ENCODE measurements at regions not wholly inside any gene's neighbourhood (a gene's known extent, or its start where the extent isn't known, plus 50 kb on each side); places are given as distances from the start of the nearest gene placed in this dataset.
"Not testable (repeated sequence)": the region's sequence is repeated elsewhere in the genome, so short reads cannot be mapped to it uniquely, and the experiment has no call there.

DNA sequence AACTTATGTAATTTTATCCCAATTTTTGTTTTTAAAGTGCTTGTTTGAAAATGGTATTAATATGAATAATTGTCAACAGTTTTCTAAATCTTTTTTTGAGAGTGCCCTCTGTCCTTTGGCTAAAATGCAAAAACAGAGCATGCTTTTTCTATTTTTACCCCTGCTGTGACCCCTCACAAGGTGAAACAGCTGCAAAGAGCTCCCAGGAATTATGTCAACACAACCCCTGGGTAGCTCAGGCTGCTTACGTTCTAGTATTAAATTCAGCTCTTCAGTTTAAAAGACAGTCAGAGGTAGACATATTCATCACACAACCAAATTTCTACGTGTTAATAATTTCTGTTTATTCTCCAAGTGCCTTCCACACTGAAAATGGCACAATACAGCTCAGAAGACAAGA is 367.5 kb downstream of the PRDM5 start:
- TF ChIP-seq, protein P1, sequence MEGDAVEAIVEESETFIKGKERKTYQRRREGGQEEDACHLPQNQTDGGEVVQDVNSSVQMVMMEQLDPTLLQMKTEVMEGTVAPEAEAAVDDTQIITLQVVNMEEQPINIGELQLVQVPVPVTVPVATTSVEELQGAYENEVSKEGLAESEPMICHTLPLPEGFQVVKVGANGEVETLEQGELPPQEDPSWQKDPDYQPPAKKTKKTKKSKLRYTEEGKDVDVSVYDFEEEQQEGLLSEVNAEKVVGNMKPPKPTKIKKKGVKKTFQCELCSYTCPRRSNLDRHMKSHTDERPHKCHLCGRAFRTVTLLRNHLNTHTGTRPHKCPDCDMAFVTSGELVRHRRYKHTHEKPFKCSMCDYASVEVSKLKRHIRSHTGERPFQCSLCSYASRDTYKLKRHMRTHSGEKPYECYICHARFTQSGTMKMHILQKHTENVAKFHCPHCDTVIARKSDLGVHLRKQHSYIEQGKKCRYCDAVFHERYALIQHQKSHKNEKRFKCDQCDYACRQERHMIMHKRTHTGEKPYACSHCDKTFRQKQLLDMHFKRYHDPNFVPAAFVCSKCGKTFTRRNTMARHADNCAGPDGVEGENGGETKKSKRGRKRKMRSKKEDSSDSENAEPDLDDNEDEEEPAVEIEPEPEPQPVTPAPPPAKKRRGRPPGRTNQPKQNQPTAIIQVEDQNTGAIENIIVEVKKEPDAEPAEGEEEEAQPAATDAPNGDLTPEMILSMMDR (IDR thresholded peaks at IDR 0.05; ENCODE audit: low read depth, low read length, missing control alignments): no peak
- H3K4me3 ChIP-seq (replicated peaks; ENCODE audit: low read depth, low read length): no peak overlapping the region

DNA sequence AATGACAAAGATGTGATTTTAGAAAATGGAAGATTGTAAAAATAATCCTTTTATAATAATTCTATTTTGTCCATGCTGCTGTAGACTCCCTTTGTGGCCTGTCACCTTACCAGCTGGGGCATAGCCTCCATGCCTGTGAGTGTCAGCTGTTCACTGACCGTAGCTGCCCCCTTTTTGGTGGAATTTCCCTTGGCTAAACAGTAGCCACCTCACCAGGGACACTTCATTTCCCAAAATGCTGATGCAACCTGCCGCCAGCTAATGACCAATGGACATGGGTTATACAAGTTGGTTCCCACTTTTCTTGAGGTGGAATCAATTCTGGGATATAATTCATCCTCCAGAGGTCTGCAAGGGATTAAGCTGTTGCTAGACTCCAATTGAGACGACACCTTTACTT is 368.4 kb downstream of the PRDM5 start:
- DNase-seq (ENCODE audit: extremely low read depth, low read depth): no peak
- H3K4me3 ChIP-seq (replicated peaks; ENCODE audit: low read depth, low read length): no peak overlapping the region
- TF ChIP-seq, protein P1 (IDR thresholded peaks at IDR 0.05; ENCODE audit: low read depth, low read length, missing control alignments): no peak

More for the DNA sequence above, 367.5 kb downstream of the PRDM5 start:
- no peak for DNase-seq (ENCODE audit: extremely low read depth, low read depth)

DNA sequence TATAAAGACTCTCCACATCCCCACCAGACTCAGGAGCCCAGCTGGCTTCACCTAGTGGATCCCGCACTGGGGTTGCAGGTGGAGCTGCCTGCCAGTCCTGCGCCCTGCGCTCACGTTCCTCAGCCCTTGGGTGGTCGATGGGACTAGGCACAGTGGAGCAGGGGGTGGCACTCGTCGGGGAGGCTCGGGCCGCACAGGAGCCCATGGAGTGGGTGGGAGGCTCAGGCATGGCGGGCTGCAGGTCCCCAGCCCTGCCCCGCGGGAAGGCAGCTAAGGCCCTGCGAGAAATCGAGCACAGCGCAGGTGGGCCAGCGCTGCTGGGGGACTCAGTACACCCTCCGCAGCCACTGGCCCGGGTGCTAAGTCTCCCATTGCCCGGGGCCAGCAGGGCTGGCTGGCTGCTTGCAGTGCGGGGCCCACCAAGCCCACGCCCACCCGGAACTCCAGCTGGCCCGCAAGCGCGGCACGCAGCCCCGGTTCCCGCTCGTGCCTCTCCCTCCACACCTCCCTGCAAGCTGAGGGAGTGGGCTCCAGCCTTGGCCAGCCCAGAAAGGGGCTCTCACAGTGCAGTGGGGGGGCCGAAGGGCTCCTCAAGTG is 371.8 kb downstream of the PRDM5 start:
- H3K4me3 ChIP-seq (replicated peaks; ENCODE audit: low read depth, low read length): not testable (repeated sequence)

DNA sequence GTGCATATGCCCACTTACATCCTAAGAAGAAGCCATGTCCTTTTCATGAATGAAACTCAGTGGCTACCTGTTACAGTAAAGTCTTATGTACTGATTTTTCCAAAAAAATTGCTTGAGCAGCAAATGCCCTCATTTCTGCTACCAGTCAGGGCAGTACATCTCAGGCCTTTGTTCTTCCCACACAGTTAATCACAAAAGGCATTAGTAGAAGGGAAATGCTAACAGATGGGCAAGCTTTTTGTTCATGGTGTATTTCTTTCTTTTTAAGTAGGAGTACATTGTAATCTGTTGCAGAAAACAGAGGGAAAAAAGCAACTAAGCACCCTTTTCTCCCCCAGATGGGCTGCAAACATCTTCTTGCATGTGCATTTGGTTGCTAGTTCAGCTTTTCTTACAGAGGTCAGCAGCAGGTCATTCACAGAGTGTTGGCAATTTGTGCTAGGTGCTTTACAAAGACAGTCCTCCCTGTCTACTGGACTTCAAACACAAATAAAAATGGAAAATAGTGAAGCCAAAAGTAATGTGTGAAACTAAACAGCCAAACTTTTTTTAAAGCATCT is 373.4 kb downstream of the PRDM5 start:
- no peak for DNase-seq (ENCODE audit: extremely low read depth, low read depth)
- no peak overlapping the region for H3K4me3 ChIP-seq (replicated peaks; ENCODE audit: low read depth, low read length)
- TF ChIP-seq, protein P1 (IDR thresholded peaks at IDR 0.05; ENCODE audit: low read depth, low read length, missing control alignments): no peak

More for the DNA sequence above, 371.8 kb downstream of the PRDM5 start:
- not testable (repeated sequence) for DNase-seq (ENCODE audit: extremely low read depth, low read depth)

DNA sequence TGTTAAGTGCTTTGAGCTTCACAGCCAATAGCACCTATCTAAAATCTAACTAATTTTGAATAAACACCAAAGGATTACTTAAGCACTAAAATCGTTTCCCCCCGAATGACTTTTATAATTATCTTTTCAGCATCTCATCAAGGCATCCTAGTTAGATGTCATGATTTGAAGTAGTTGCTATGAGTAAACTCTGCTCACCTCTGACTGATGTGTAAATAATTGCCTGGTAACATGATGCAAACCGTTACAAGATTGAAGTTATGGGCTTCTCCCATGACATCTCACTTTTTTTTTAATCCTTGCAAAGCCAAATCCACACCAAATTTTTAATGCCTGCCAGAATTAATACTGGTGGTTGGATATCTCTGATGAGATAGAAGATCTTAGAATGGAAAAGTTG is 377.1 kb downstream of the PRDM5 start:
- TF ChIP-seq, protein P1 (IDR thresholded peaks at IDR 0.05; ENCODE audit: low read depth, low read length, missing control alignments): no peak
- no peak for DNase-seq (ENCODE audit: extremely low read depth, low read depth)
- no peak overlapping the region for H3K4me3 ChIP-seq (replicated peaks; ENCODE audit: low read depth, low read length)

DNA sequence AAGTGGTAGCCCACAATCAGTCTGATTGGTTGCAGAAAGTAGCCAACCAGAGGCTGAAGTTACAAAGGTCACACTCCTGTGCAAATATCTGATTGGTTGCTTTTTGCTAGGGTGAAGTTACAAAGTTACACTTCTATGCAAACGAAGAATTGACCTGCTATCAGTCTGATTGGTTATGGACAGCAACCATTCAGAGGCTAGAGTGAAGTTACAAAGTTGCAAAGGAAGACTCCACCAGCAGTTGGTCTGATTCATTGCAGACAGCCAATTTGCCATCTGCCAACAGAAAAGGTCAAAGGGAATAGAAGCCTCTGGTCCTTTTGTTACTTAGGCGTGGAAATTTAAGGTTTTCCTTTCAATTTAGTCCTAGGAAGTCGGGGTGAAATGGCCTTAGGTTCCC is 377.7 kb downstream of the PRDM5 start:
- no peak overlapping the region for H3K4me3 ChIP-seq (replicated peaks; ENCODE audit: low read depth, low read length)
- no peak for DNase-seq (ENCODE audit: extremely low read depth, low read depth)
- TF ChIP-seq, protein P1 (IDR thresholded peaks at IDR 0.05; ENCODE audit: low read depth, low read length, missing control alignments): no peak

DNA sequence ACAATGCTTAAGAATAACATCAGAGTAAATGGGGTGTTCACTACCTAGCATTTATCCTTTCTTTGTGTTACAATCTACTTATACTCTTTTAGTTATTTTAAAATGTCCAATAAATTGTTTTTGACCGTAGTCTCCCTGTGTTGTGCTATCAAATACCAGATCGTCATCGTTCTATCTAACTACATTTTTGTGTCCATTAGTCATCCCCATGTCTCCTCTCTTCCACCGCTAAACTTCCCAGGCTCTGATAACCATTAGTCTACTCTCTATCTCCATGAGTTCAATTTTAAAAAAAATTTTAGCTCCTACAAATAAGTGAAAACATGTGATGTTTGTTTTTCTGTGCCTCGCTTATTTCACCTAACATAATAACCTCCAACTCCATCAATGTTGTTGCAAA is 381.9 kb downstream of the PRDM5 start:
- DNase-seq (ENCODE audit: extremely low read depth, low read depth): no peak
- TF ChIP-seq, protein P1 (IDR thresholded peaks at IDR 0.05; ENCODE audit: low read depth, low read length, missing control alignments): no peak
- H3K4me3 ChIP-seq (replicated peaks; ENCODE audit: low read depth, low read length): no peak overlapping the region
